SIG-M5 (cell line): ENCODE measurements at regions not wholly inside any gene's neighbourhood (a gene's known extent, or its start where the extent isn't known, plus 50 kb on each side); places are given as distances from the start of the nearest gene placed in this dataset.
"Not testable (repeated sequence)": the region's sequence is repeated elsewhere in the genome, so short reads cannot be mapped to it uniquely, and the experiment has no call there.

Experiments used
- DNase-seq: peaks from one replicate; lab custom pipeline; 2025; lab: John Stamatoyannopoulos, UW

DNA sequence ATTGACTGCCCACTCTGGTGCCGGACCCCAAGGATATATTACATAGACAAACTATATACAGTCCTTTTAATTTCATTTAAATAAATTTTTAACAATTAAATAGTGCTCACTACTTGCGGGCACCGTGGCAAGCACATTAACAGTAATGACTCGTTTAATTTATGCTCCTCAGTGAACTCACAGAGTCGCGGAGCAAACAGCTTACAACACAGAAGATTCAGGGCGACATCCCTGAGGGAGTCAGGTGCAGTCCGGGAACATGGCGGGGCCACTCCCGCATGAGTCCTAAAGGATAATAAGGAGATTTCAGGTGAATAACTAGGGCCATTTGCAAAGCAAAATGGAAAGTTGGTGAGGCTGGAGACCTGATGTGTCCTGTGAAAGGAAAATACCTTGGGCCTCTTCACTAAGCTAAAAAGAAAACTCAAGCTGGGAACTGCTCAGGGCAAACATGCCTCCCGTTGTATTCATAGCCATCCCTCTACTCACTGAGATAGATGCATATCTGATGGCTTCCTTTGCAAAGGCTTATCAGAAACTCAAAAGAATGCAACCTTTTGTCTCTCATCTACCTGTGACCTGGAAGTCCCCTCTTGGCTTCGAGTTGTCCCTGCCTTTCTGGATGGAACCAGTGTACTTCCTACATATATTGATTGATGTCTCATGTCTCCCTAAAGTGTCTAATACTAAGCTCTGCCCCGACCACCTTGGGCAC lies 125.6 kb downstream of the KLF6 start:
- no peak for DNase-seq

DNA sequence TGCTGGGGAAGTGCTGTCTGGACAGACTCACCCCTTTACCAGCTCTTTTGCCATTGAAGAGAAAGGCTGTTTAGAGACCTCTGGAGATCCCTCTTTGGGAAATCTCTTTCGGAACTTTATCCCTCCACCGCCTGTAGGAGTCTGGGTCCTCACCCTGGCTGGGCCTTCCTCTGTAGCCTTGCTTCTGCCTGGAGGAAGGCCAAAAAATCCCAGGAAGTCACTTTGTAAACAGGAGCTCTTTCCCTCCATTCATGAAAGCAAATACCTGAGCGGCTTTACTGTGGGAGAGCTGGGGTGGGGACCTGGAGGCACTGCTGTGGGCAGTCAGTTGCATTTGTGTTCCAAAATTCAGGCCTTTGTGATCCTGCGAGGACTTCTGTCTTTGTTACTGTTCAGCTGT lies 126.2 kb downstream of the KLF6 start:
- DNase-seq = no peak

DNA sequence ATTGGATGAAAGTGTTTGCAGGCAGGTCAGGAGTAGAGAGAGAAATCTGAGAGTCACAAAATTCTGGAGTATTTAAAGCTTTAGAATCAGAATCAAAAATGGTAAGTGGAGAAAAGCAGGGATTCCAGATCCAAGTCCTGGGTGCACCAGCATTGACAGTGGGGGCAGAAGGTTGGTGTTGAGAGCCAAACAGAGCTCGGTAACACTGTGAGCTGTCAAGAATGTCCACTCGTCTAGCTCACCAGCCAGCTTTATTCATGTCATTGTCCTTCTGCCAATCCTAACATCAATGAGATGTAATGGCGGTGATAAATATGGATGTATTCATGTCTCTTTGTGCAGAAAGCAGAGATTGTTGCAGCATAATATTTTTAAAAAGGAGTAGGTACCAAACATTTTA lies 128.8 kb downstream of the KLF6 start:
- DNase-seq = no peak

DNA sequence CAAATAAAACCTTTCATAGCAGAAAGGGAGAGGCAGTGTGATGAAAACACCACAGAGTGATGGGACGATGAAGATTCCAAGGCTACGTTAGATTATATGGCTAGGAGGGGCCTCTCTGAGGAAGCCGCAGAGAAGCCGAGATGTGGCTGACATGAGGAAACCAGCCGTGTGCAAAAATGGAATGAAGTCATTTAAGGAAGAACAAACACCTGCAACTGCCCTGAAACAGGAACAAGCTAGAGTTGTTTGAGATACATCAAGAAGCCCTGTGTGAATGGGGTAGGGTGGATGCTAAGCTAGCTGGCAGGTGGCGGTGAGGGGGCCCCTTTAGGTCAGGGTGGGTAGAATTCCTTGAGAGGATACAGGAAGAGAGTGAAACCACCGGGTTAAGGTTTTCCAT lies 129.5 kb downstream of the KLF6 start:
- no peak for DNase-seq

DNA sequence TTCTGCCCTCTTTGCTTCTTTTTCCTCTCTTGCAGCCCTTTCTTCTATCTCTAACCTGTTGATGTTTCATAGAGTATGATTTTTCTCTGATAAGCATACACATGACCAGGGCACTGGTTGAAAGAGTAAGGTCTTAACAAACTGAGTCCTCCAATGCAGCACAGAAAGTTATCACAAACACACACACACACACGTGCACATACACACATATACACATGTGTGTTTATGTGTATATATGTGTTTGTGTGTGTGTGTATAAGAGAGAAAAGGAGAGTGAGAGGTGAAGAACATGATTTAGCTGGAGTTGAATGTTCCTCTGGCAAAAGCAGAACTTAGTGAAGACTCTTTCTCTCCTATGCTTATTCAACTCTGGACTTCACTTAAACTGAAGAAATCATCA lies 130.0 kb downstream of the KLF6 start:
- DNase-seq = no peak

DNA sequence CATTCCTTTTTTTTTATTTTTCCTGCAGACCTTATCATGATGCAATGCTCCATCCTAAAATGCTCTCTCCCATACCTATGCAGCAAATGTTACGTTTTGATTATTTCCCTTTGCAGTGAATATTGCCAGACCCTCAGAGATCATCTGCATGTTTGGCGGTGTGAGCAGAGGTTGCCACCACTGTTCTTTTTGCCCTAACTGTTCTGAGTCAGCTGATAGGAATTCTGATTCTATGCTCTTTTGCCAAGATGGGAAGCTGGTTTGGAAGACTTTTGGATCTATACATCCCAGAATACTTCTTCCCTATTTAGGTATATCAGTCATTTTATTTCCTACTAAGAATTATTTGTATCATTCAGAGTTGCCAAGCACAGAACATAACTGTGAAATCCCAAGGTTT lies 130.5 kb downstream of the KLF6 start:
- DNase-seq = no peak

DNA sequence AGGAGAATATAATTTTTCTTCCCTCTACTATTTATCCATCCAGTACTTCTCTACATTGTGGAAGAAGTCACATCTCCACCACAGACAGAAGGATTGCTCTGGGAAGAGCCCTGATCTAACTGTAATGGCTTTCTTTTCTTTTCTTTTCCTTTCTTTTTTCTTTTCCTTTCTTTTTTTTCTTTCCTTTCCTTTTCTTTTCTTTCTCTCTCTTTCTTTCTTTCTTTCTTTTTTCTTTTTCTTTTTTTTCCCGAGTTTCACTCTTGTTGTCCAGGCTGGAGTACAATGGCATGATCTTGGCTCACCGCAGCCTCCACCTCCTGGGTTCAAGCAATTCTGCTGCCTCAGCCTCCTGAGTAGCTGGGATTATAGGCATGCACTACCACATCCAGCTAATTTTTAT lies 131.7 kb downstream of the KLF6 start:
- DNase-seq = not testable (repeated sequence)

DNA sequence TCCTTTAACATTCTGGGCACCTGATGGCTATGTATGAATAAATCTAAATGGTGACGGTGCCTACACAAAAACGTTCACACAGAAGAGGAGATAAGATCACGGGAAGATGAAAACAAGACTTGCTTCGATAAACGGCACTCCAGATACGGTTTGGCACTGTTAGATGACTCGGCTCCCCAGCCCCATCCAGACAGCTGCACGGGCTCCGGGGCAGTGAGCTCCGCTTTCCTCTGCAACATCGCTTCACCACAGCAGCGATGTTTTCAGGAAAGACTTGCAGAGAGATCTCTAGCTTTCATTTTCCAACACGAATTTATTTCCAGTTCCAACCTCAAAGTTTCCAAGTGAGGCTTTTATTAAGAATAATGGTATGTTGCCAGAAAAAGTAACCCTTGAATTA lies 132.1 kb downstream of the KLF6 start:
- no peak for DNase-seq

DNA sequence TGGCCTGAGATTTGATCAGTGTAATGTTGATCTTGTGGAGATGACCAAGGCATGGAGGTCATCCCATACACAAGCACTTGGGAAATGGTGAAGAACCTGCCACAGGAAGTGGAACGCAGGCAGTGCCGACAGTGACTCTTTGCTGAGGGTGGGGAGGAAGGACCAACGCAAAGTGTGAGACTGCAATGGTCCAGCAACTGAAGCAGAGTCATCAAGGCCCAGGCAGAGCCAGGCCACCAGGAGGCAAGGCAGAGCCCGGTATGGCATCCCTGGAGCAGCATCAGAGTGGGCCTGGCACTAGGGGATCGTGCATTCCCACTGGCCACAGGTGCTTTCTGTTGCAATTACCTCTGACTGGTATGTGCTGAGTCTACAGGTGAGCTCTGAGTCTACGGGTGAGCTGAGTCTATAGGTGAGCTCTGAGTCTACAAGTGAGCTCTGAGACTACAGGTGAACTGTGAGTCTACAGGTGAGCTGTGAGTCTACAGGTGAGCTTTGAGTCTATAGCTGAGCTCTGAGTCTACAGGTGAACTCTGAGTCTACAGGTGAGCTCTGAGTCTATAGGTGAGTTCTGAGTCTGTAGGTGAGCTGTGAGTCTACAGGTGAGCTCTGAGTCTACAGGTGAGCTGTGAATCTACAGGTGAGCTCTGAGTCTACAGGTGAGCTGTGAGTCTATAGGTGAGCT lies 132.9 kb downstream of the KLF6 start:
- no peak for DNase-seq

DNA sequence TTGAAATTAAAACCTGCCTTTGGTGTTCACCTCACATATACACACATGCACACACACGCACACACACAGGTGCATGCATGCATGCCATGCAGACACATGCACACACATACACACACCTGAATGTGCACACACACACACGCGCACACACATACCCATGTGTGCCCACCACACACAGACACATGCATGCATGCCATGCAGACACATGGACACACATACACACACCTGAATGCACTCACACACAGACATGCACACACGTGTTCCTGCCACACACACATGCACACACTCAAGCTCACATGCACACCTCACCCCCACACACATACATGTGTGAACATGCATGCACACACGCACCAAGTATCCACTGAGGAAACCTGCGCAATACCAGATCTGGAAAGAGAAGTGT lies 136.4 kb downstream of the KLF6 start:
- DNase-seq = no peak

DNA sequence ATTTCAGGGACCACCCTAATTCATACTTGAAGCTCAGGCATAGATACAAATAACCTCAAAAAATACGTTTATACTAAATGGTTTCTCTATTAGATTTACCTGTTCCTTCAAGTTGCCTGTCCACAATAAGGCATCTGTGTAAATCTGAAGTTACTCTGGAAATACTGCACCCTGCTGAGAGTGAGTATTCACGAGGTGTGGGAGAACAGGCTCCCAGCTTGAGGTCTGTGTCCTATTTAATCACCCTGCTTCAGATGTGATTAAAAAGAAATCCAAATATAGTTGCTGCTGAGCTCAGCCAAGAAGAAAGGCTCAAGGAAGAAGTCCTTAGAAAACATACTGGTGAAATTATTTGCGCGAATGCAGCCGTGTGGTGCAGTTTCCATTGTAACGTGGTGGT lies 136.8 kb downstream of the KLF6 start:
- no peak for DNase-seq

DNA sequence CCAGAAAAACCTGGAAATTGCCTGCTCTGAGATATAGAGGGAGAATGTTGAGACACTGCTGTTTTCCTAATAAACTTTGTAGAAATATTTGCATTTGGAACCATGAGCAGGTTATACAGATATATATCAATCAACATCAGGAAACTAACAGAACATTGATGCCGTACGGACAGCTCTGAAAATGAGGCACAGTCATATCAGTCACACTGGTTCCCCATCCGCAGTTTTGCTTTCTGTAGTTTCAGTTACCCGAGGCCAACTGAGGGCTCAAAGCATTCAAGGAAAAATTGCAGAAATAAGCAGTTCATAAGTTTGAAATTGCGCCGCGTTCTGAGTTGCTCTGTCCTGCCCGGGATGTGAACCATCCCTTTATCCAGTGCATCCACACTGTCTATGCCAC lies 137.9 kb downstream of the KLF6 start:
- DNase-seq = no peak

DNA sequence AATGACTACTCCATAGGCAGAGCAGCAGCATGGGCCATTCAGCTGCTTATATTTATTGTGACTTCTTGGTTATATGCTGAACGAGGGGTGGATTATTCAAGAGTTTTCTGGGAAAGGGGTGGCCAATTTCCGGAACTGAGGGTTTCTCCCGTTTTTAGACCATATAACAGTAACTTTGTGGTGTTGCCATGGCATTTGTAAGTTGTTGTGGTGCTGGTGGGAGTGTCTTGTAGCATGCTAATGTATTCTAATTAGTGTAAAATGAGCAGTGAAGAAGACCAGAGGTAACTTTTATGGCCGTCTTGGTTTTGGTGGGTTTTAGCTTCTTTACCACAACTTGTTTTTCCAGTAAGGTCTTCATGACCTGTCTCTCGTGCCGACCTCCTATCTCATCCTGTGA lies 139.6 kb downstream of the KLF6 start:
- DNase-seq = no peak

DNA sequence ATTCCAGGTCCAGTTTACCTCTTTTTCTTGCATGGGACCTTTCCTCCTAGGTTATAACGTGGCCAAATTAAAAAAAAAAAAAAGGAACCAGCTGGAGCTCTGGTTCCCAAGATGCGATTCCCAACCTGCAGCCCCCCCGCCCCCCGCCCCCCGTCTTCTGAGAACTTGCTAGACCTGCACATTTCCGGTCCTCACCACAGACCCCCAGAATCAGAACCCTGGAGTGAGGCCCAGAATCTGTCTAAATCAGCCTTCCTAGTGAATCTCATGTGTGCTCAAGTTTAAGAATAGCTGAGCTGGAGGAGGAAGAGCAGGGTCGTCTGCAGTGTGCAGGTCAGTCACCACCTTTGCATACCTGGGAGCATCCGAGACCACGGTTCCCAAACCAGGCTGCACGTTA lies 144.2 kb downstream of the KLF6 start:
- DNase-seq = no peak

DNA sequence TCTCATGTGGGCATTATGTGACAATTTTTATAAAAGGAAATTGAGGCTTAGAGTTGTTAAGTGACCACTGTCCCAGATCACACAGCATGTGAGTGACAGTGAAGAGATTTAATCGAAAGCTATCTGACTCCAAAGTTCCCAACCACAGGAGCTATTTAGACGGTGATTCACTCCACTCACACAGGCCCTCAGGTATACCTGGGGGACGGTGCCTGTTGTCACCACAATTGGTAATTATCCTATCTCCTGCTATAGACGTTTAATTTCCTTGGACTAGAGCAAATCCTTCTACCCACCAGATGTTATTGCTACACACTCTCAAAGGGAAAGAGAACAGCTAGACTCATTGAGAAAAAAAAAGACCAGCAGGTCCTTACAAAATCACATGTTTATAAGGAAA lies 145.5 kb downstream of the KLF6 start:
- no peak for DNase-seq

DNA sequence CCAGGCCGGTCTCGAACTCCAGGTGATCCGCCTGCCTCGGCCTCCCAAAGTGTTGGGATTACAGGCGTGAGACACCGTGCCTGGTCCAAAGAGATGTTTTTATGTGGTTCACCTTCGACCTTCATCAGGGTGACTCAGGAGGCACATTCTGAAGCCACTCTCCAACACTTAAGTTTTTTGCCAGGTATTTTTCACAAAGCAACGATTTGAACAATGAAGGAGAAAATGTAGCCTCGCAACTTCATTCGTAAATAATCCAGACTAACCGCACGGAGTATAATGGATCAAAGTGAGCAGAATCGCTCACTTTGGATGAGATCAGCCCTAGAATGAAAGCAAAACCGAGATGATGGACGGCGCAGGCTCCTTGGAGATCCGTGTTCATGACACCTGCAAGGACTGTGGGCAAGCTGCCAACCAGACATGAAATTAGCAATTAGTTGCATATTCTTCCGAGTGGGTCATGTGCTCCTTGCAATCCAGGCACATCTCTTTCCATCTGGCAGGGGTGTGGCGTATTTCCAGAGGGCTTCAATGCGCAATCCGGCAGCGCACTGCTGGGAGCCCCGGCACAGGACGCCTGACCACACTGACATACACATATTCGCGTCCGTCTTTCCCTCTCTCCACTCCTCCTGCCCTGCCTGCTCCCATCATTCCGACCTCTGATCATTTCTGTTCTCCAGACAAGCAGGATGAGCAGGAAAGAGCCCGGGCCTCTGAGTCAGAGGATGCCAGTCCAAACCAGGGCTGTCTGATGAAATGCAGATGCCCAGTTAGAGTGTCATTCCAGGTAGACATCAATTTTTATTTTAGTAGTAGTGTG lies 148.4 kb downstream of the KLF6 start:
- no peak for DNase-seq

DNA sequence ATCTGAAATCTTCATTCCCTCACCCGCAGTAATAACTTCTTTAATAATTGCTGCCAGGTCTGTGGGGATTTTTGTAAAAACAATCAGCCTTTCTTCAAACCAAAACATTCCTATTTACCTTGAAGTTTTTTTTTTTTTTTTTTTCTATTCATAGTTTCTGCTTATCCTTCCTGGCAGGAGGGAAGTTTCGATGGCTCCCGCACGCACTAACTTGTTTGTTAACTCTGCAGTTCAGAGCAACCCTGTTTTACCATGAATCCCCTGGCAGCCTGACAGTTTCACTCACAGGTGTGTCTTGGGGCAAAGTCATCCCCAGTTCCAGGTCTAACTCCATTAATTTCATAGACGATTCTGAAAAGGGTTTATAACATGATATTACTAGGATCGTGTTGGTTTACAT lies 149.3 kb downstream of the KLF6 start:
- DNase-seq = no peak

DNA sequence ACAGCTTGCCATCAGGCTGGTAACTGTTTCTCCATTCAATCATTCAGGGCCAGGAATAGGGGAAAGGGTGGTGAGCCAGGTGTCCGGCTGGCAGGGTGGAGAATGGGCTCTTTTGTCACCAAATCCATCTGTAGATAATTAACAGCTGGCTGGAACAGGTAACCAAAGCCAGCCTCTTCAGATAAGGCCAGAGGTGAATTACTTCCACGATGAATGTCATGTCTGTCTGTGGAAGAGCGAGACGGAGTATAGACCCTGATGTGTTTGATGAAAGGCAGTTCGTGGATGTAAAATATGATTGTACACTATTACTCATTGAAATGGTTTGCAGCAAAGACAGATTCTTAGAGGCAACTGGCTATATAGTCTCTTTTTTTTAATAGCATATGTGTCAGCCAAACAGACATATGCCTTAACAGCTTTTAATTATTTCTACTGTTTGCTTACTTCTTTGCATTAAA lies 149.8 kb downstream of the KLF6 start:
- no peak for DNase-seq

DNA sequence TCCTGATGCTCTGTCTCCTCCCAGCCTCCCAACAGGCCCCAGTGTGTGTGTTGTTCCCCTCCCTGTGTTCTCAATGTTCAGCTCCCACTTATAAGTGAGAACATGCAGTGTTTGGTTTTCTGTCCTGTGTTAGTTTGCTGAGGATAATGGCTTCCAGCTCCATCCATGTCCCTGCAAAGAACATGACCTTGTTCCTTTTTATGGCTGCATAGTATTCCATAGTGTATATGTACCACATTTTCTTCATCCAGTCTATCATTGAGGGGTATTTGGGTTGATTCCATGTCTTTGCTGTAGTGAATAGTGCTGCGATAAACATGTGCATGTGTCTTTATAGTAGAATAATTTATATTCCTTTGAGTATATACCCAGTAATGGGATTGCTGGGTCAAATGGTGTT lies 150.4 kb downstream of the KLF6 start:
- not testable (repeated sequence) for DNase-seq

DNA sequence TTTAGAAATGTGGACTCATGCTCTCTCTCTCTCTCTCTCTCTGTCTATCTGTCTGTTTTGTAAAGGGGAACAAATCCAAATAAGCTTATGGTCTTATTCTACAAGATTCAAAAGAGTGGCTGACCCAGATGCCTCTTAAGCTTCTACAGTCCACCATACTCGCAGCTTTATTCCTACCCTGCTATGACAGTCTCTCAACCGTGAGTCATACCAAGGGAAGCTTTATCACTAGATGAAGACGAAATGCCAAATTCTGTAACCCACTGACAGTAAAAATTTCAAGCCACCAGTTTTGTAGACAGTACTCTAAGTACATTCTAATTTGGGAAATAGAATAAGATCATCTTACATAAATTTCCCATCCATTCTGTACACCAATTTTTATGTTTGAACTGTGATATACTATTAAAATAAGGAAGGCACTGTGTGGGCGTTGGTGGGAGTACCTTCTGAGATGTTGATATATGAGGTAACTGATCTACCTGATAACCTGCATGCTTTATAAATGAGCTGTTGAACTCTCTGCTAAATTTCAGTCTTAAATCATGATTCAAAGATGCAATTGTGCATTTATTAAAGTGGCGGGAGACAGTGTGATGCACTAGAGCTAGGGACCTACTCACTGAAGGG lies 153.2 kb downstream of the KLF6 start:
- DNase-seq = no peak

DNA sequence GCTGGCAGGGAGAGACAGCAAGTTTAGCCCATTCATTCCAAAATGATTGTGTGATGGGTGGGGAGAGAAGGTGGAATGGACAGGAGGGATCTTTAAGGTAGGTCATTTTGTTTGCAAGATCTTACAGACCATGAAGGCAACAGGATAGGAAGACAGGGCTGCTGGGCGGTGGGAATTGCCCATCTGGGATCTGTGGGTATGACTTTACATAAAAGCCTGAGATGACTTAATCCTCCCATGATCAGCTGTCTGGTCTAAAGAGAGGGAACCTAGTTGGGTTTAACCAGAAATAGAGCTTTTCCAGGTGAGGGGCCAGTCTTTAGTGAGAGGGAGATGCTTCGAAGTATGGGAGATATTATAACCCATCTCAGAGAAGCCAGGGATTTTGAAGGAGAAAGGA lies 153.7 kb downstream of the KLF6 start:
- DNase-seq = no peak

DNA sequence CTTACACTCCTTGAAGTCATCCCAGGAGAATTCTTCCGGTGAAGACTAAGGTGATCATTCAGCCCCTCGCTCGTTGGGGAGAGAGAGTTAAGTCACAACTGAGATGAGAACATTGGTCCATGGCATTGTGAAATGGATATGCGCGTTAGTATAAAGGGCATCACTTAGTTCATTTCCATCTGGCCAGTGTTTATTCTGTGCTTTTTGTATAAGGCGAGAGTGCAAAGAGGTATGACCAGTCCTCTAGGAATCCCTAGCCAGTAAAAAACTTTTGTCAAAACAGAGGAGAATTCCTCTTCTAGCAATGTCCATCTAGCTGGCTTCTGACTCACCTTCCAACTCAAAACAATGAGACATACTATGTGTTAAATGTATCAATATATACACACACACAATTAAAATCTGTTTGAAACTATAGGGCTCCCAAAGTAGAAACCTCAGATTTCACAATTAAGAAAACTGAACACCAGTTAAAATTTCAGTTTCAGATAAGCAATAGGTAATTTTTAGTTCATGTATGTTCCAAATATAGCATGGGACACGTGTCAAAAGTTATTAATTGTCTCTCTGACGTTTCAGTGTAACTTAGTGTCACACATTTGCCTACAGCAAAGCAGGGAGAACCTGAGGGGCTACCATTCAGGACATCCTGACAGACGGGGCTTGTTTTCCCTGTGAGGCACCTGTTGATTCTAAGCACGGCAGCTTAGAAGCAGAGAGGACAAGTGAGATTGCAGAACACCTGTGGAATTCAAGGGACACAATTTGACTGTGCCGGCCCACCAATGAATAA lies 158.9 kb downstream of the KLF6 start:
- DNase-seq = no peak
